ENCODE measurements at regions not wholly inside any gene's neighbourhood (a gene's known extent, or its start where the extent isn't known, plus 50 kb on each side); places are given as distances from the start of the nearest gene placed in this dataset.

DNA sequence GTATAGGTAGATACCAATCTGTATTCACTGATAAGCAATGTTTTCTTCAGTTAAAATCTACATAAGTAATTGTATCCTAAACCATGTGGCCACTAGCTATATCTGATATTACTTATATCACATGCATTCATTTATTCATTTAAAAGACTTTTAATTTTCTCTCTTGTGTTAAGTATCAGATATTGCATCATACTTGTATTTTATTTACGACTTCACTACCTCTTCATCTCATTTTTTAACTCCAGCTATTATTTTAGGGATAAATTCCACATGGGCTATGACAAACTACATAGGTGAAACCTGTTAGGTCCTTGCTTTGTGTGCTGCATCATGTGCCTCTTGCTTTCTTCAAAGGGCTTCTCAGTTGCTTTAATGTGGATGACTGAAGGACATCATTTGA lies 1018.3 kb downstream of the ZPLD1 start:
- TF ChIP-seq, protein P1, sequence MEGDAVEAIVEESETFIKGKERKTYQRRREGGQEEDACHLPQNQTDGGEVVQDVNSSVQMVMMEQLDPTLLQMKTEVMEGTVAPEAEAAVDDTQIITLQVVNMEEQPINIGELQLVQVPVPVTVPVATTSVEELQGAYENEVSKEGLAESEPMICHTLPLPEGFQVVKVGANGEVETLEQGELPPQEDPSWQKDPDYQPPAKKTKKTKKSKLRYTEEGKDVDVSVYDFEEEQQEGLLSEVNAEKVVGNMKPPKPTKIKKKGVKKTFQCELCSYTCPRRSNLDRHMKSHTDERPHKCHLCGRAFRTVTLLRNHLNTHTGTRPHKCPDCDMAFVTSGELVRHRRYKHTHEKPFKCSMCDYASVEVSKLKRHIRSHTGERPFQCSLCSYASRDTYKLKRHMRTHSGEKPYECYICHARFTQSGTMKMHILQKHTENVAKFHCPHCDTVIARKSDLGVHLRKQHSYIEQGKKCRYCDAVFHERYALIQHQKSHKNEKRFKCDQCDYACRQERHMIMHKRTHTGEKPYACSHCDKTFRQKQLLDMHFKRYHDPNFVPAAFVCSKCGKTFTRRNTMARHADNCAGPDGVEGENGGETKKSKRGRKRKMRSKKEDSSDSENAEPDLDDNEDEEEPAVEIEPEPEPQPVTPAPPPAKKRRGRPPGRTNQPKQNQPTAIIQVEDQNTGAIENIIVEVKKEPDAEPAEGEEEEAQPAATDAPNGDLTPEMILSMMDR (conservative IDR thresholded peaks at IDR 0.05; ENCODE audit: low read length), result no peak
- H3K4me3 ChIP-seq (ENCODE audit: low read length), result no peak overlapping the region
- no peak for DNase-seq (ENCODE audit: low read depth)

DNA sequence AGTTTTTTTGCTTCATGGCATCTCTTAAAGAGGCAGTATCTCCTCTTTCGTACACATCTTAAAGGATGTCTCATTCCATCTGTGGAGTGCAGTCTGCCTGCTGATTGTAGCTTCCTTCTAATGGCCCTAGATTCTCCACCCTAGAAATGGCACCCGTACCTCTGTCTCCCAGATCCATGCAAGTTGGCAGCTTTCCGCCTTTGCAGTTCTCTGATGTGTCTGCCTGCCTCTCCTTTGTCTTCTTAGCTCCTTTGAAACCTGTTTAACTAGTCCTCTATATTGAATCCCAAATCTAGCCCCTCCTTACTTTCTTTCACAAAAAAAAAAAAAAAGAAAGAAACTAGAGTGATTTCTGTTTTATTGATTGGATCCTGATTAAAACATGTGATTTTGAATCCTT lies 1025.0 kb downstream of the ZPLD1 start:
- H3K4me3 ChIP-seq (ENCODE audit: low read length), result no peak overlapping the region
- TF ChIP-seq, protein P1 (conservative IDR thresholded peaks at IDR 0.05; ENCODE audit: low read length), result no peak
- no peak for DNase-seq (ENCODE audit: low read depth)

DNA sequence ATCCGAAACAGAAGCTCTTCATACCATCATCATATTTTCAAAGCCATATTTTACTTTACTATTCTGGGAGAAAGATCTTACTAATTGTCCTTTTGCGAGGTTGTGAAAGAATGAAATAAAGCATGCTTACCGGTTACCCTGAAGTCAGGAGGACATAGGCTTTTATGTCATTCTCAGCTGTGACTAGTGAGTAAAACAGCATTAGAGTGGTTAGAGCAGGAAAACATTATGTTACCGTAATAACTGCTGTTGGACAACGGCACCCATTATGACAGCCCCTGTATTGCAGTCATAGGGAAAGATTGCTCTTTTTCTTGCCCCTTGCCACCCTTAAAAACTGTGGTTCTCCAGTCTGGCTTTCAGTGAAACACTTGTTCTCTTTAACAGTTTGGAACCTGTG lies 1035.7 kb downstream of the ZPLD1 start:
- TF ChIP-seq, protein P1 (conservative IDR thresholded peaks at IDR 0.05; ENCODE audit: low read length), result no peak
- no peak for DNase-seq (ENCODE audit: low read depth)
- H3K4me3 ChIP-seq (ENCODE audit: low read length), result no peak overlapping the region

DNA sequence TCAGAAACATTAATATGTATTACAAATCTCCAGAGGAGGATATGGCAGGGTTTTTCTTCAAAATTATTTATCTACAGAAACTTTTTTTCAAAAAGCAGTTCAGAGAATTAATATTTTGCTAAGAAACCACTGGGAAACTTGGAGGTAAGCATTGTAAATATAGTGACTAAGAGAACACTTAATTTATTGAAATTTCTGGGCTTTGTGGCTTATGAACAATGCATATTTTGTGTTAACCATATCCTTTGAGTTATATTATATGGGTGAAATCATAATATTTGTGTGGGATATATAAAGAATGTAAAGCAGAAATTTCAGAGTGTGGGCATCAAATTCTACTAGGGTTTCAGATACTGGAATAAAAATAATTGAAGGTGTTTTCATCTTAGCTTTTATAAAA lies 1059.2 kb downstream of the ZPLD1 start:
- H3K4me3 ChIP-seq (ENCODE audit: low read length), result no peak overlapping the region
- DNase-seq (ENCODE audit: low read depth), result no peak
- TF ChIP-seq, protein P1 (conservative IDR thresholded peaks at IDR 0.05; ENCODE audit: low read length), result no peak

DNA sequence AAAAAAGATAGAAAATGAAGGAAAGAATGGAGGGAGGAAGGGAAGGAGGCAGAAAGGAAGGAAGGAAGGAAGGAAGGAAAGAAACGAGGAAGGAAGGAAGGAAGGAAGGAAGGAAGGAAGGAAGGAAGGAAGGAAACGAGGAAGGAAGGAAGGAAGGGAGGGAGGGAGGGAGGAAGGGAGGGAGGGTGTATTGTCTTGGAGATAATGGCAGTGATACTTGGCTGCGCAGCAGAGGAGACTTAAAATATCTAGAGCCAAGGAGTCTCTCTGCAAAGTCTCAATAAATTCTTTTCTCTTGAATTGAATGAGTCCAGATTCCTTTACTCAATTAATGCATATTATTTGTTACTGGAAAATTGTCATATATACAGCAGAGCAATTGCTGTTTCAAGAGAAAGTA lies 1059.7 kb downstream of the ZPLD1 start:
- TF ChIP-seq, protein P1 (conservative IDR thresholded peaks at IDR 0.05; ENCODE audit: low read length), result no peak
- DNase-seq (ENCODE audit: low read depth), result no peak
- H3K4me3 ChIP-seq (ENCODE audit: low read length), result no peak overlapping the region

DNA sequence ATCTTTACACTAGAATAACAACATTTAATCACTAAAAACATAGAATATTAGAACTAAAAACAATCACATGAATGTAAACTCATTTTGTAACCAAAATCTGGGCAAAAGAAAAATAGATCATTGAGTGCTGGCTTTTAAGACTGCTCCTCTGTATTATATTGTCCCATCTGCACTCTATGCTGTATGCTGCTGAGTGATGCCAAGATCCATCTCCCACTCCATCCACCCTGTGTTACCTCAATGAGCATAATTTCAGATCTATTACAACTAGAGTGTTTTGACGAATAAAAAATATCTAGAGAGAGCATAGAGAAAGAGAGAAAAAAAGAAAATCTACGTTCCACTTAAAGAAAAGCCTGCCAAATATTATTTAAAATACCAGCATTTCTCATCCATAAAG lies 1060.4 kb downstream of the ZPLD1 start:
- DNase-seq (ENCODE audit: low read depth), result no peak
- no peak overlapping the region for H3K4me3 ChIP-seq (ENCODE audit: low read length)
- TF ChIP-seq, protein P1 (conservative IDR thresholded peaks at IDR 0.05; ENCODE audit: low read length), result no peak

DNA sequence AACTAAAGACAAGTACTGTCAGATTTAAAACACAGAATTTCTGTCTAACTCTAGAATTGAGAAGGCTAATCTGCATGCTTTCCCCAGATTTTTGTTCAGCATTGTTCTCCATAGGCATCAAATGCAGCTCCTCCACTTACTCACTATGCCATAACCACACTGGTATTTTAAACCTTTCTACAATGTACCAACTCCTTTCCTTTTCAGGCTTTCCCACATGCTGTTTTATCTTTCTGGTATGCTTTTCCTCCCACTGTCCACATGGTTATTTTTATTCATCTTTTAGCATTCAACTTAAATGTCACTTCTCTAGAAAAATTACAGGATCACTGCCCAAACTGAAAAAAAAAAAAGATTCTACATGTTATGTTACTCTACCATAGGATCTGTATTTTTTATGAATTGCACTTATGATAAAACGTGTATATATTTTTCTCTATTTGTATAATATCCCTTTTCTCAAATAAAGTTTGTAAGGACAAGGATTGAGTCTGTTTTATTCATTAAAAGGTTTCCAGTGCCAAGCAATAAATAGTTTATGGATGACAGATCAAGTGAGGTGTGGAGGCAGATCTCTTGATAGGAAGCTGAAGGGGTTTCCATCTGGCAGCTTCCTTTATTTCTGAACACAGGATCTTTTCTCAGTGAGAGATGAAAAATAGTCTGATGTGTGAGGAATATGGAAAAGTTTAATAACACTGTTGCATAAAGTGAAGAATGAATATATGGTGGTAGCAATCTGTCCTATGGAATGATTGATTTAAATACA lies 1064.5 kb downstream of the ZPLD1 start:
- H3K4me3 ChIP-seq (ENCODE audit: low read length), result no peak overlapping the region
- DNase-seq (ENCODE audit: low read depth), result peak; percentile 74
- TF ChIP-seq, protein P1 (conservative IDR thresholded peaks at IDR 0.05; ENCODE audit: low read length), result no peak
